Amygdala (tissue), 56 donors: ENCODE measurements at regions not wholly inside any gene's neighbourhood (a gene's known extent, or its start where the extent isn't known, plus 50 kb on each side); places are given as distances from the start of the nearest gene placed in this dataset.

Experiments used
- DNase-seq, 56 donors: peaks; one replicate each; lab custom pipeline; 2025; lab: John Stamatoyannopoulos, UW

GRCh38 chr2:198852248-198852647, 605.5 kb downstream of the SATB2 start:
- DNase-seq = no peak

- DNase-seq = no peak
Observed at GRCh38 chr2:198825534-198825933, 632.2 kb downstream of the SATB2 start.

GRCh38 chr2:198817536-198817935, 640.2 kb downstream of the SATB2 start:
- DNase-seq = no peak

- DNase-seq = no peak
Observed at GRCh38 chr2:198815626-198816025, 642.1 kb downstream of the SATB2 start.

- no peak for DNase-seq
Observed at GRCh38 chr2:198811198-198811597, 646.5 kb downstream of the SATB2 start.

GRCh38 chr2:198809976-198810375, 647.8 kb downstream of the SATB2 start:
- no peak for DNase-seq

- DNase-seq = no peak
Observed at GRCh38 chr2:198807131-198807530, 650.6 kb downstream of the SATB2 start.

GRCh38 chr2:198795419-198795818, 662.3 kb downstream of the SATB2 start:
- DNase-seq = no peak

- DNase-seq = no peak
Observed at GRCh38 chr2:198791623-198792022, 666.1 kb downstream of the SATB2 start.

GRCh38 chr2:198788676-198789075, 669.1 kb downstream of the SATB2 start:
- no peak for DNase-seq

- DNase-seq = no peak
Observed at GRCh38 chr2:198782734-198783133, 675.0 kb downstream of the SATB2 start.

GRCh38 chr2:198776616-198777406, 680.9 kb downstream of the SATB2 start:
- DNase-seq = no peak

GRCh38 chr2:198775737-198776136, 682.0 kb downstream of the SATB2 start:
- no peak for DNase-seq

- DNase-seq = no peak
Observed at GRCh38 chr2:198774576-198774975, 683.2 kb downstream of the SATB2 start.

GRCh38 chr2:198767694-198768093, 690.0 kb downstream of the SATB2 start:
- DNase-seq = no peak

GRCh38 chr2:198763793-198764192, 693.9 kb downstream of the SATB2 start:
- DNase-seq = no peak

GRCh38 chr2:198762441-198762840, 695.3 kb downstream of the SATB2 start:
- DNase-seq = no peak

GRCh38 chr2:198757069-198757468, 700.7 kb downstream of the SATB2 start:
- DNase-seq = no peak

- DNase-seq = no peak
Observed at GRCh38 chr2:198756166-198756565, 701.6 kb downstream of the SATB2 start.

GRCh38 chr2:198753101-198753500, 704.6 kb downstream of the SATB2 start:
- no peak for DNase-seq

GRCh38 chr2:198749364-198749763, 708.4 kb downstream of the SATB2 start:
- DNase-seq = no peak

GRCh38 chr2:198731842-198732399, 725.8 kb downstream of the SATB2 start:
- no peak for DNase-seq
